ENCODE measurements at regions not wholly inside any gene's neighbourhood (a gene's known extent, or its start where the extent isn't known, plus 50 kb on each side); places are given as distances from the start of the nearest gene placed in this dataset.

DNA sequence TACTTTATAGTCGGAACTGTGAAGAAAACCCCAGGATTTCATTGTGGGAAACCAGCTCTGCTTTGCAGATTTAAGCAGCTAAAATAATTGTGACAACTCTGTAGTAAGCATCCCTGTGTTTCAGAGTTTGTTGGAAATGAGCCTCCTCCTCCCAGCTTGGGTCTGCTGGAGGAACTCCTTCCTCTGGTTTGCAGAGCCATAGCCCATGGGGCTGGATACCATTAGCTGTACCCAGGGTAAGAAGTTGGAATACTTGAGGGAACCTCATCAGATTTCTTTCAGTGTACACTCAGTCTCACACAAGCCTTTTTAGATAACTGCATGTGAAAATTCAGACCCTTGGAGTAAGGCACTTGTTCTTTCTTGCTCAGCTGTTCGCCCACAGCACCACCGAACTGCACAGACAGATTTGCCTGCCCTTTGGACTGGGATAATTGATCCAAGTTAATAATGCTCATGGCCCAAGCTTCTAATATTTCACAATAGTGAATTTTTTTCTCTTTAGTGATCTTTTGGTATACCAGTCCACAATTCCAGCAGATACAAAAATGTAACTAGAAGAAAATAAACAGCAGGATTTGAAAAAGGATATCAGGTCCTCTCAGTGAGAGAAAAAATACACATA lies 467.4 kb upstream of the FZD8 start:
- H3K4me1 ChIP-seq: no peaks in the 10 kb centered on the region
- H3K27ac ChIP-seq: no peak overlapping the region
- no peaks in the 10 kb centered on the region for H3K9me3 ChIP-seq
- no peak for TF ChIP-seq POLR2A (IDR thresholded peaks at IDR 0.05)
- TF ChIP-seq, protein P1, sequence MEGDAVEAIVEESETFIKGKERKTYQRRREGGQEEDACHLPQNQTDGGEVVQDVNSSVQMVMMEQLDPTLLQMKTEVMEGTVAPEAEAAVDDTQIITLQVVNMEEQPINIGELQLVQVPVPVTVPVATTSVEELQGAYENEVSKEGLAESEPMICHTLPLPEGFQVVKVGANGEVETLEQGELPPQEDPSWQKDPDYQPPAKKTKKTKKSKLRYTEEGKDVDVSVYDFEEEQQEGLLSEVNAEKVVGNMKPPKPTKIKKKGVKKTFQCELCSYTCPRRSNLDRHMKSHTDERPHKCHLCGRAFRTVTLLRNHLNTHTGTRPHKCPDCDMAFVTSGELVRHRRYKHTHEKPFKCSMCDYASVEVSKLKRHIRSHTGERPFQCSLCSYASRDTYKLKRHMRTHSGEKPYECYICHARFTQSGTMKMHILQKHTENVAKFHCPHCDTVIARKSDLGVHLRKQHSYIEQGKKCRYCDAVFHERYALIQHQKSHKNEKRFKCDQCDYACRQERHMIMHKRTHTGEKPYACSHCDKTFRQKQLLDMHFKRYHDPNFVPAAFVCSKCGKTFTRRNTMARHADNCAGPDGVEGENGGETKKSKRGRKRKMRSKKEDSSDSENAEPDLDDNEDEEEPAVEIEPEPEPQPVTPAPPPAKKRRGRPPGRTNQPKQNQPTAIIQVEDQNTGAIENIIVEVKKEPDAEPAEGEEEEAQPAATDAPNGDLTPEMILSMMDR (IDR thresholded peaks at IDR 0.05): no peak
- DNase-seq: no peak
- H3K27me3 ChIP-seq: no peaks in the 10 kb centered on the region
- H3K36me3 ChIP-seq: no peaks in the 10 kb centered on the region
- no peak overlapping the region for H3K4me3 ChIP-seq

DNA sequence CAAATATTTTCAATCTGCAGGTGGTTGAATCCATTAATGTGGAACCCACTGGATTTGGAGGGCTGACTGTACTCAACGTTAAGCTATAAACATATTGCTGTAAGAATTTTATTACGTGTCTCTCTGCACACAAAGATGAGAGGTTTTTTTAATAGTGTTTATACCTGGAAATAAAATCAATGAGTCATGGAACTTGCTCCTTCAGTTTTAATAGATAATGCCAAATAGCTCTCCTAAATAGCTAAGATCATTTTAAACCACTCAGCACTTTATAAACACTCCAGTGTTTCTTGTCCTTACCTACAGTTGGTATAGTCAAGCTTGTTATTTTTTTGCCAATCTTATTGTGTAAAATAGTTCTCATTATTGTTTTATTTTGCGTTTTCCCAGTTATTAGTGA lies 455.6 kb upstream of the FZD8 start:
- H3K27me3 ChIP-seq: no peaks in the 10 kb centered on the region
- no peaks in the 10 kb centered on the region for H3K36me3 ChIP-seq
- H3K27ac ChIP-seq: no peak overlapping the region
- TF ChIP-seq POLR2A (IDR thresholded peaks at IDR 0.05): no peak
- TF ChIP-seq, protein P1 (IDR thresholded peaks at IDR 0.05): no peak
- DNase-seq: no peak
- H3K9me3 ChIP-seq: no peaks in the 10 kb centered on the region
- H3K4me3 ChIP-seq: no peak overlapping the region
- H3K4me1 ChIP-seq: no peaks in the 10 kb centered on the region

DNA sequence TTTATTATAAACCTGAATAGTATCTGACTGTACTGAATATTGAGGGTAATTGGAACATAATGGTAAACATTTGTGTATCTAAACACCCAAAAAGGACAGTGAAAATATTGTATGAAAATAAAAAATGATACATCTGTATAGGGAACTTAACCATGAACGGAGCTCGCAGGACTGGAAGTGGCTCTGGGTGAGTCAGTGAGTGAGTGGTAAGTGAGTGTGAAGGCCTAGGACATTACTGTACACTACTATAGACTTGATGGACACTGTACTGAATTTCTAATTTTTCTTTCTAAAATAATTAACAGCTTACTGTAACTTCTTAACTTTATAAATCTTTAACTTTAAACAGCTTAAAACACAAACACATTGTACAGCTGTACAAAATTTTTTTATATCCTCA lies 454.5 kb upstream of the FZD8 start:
- H3K9me3 ChIP-seq: no peaks in the 10 kb centered on the region
- no peak for TF ChIP-seq POLR2A (IDR thresholded peaks at IDR 0.05)
- TF ChIP-seq, protein P1 (IDR thresholded peaks at IDR 0.05): no peak
- no peaks in the 10 kb centered on the region for H3K4me1 ChIP-seq
- H3K27ac ChIP-seq: no peak overlapping the region
- H3K4me3 ChIP-seq: no peak overlapping the region
- no peaks in the 10 kb centered on the region for H3K27me3 ChIP-seq
- H3K36me3 ChIP-seq: no peaks in the 10 kb centered on the region
- DNase-seq: no peak

DNA sequence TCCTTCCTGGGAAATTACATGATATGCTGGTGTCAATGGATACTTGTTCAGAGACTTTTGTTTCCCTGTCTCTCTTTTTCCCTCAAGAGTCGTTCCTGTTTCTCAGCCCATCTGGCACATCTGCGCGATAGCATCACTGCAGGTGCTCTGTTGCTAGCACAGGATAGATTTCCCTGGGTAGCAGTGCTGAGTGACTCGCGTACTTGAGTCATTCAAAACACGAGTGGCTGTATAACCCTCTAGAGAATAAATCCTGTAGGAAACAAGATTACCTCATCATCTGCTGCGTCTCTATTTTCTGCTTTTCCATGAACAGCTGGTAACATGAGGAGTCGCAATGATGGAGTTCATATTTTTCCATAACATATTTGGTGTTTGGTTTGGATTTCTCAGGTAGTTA lies 452.0 kb upstream of the FZD8 start:
- H3K9me3 ChIP-seq: no peaks in the 10 kb centered on the region

DNA sequence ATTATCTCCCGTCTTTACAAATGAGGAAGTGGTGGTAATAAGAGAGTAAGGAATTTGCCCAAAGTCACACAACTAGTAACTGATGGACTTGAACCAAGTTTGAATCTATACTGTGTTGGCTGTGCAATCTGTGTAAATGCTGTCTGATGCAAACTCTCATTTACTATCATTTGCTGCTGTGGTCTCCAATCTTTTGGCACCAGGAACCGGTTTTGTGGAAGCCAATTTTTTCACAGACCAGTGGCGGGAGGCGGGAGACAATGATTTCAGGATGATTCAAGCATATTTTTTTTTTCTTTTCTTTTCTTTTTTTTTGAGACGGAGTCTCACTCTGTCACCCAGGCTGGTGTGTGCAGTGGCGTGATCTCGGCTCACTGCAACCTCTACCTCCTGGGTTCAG lies 450.0 kb upstream of the FZD8 start:
- DNase-seq: no peak
- Histone ChIP-seq H3K27ac (no peak overlapping the region), H3K4me3 (no peak overlapping the region), H3K36me3 (no peaks in the 10 kb centered on the region), H3K27me3 (no peaks in the 10 kb centered on the region), H3K9me3 (no peaks in the 10 kb centered on the region), H3K4me1 (no peaks in the 10 kb centered on the region)
- TF ChIP-seq POLR2A (IDR thresholded peaks at IDR 0.05): no peak
- TF ChIP-seq, protein P1 (IDR thresholded peaks at IDR 0.05): no peak

More for the DNA sequence above, 452.0 kb upstream of the FZD8 start:
- TF ChIP-seq, protein P1 (IDR thresholded peaks at IDR 0.05): no peak
- H3K4me3 ChIP-seq: no peak overlapping the region
- H3K27me3 ChIP-seq: no peaks in the 10 kb centered on the region
- H3K27ac ChIP-seq: no peak overlapping the region
- no peaks in the 10 kb centered on the region for H3K4me1 ChIP-seq
- H3K36me3 ChIP-seq: no peaks in the 10 kb centered on the region
- no peak for DNase-seq

DNA sequence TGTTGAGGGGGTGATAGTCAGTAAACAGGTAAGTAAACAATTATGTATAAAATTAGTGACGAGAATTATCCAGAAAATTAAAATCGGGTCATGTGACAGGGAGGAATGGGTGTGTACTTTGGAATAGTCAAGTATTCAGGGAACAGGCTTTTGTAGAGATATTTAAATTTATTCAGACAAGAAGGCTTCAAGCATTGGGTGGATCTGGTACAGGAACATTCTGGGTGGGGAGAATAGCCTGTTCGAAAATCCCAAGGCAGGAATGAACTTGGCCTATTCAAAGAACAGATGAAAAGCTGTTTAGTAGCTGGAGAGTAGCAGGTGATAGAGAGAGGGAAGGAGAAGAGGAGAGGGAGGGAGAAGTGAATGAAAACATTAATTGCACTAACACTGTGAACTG lies 448.9 kb upstream of the FZD8 start:
- no peaks in the 10 kb centered on the region for H3K4me1 ChIP-seq
- H3K27ac ChIP-seq: no peak overlapping the region
- no peaks in the 10 kb centered on the region for H3K9me3 ChIP-seq
- TF ChIP-seq POLR2A (IDR thresholded peaks at IDR 0.05): no peak
- TF ChIP-seq, protein P1 (IDR thresholded peaks at IDR 0.05): no peak
- H3K4me3 ChIP-seq: no peak overlapping the region
- no peaks in the 10 kb centered on the region for H3K27me3 ChIP-seq
- H3K36me3 ChIP-seq: no peaks in the 10 kb centered on the region
- DNase-seq: no peak

Measured in Peyer's patch (tissue), 4 donors.